ENCODE measurements at regions not wholly inside any gene's neighbourhood (a gene's known extent, or its start where the extent isn't known, plus 50 kb on each side); places are given as distances from the start of the nearest gene placed in this dataset.

DNA sequence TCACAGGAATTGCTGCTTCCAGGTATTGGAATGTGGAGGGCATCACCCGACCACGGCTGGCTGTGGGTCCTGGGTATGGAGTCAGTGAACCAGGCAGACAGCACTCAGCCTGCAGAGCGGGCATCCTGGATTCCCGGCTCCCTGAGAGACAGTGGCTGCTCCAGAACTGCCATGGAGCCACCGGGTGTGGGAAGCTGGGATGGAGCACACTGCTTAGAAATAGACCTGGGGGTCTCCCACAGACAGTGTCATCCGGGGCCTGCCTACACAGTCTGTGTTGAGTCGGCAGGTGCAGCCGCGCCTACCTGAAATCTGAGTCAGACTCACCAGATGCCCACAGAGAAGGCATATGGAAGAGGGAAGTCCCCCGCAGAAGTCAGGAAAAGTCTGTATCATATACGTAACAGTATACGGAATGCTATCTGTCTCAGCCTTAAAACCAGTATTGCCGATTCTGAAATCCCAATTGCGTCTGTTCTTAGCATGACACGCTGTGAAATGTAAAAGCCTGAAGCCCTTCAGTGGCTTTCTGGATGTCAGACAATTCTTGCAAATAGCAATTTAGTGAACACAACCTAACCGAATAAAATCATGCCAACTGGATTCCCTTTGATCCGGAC, 509.7 kb upstream of the MYT1L start:
- H3K4me3 ChIP-seq (ENCODE audit: low read length), result no peak overlapping the region
- H3K36me3 ChIP-seq (ENCODE audit: control insufficient read depth, insufficient read depth, low read length), result no peaks in the 10 kb centered on the region
- no peak overlapping the region for H3K27ac Mint-ChIP-seq
- no peaks in the 10 kb centered on the region for H3K9me3 Mint-ChIP-seq
- H3K4me3 Mint-ChIP-seq, result no peak overlapping the region
- ATAC-seq (no peak), DNase-seq (peak in 1 of 2 donors; percentile 8)
- no peaks in the 10 kb centered on the region for H3K36me3 Mint-ChIP-seq
- 96% methylated on average over 17 of the region's 17 CpGs for WGBS (ENCODE audit: insufficient coverage)
- no peaks in the 10 kb centered on the region for H3K9me3 ChIP-seq (ENCODE audit: control insufficient read depth, insufficient read depth, low read length)
- no peaks in the 10 kb centered on the region for H3K27me3 ChIP-seq (ENCODE audit: control insufficient read depth, insufficient read depth, low read length)
- no peaks in the 10 kb centered on the region for H3K4me1 Mint-ChIP-seq
- intact Hi-C loops (cut with micrococcal nuclease), result no loop called here
- H3K27ac ChIP-seq (ENCODE audit: low read length), result no peak overlapping the region
- no peaks in the 10 kb centered on the region for H3K4me1 ChIP-seq (ENCODE audit: control insufficient read depth, insufficient read depth, low read length)
- TF ChIP-seq, protein P1, sequence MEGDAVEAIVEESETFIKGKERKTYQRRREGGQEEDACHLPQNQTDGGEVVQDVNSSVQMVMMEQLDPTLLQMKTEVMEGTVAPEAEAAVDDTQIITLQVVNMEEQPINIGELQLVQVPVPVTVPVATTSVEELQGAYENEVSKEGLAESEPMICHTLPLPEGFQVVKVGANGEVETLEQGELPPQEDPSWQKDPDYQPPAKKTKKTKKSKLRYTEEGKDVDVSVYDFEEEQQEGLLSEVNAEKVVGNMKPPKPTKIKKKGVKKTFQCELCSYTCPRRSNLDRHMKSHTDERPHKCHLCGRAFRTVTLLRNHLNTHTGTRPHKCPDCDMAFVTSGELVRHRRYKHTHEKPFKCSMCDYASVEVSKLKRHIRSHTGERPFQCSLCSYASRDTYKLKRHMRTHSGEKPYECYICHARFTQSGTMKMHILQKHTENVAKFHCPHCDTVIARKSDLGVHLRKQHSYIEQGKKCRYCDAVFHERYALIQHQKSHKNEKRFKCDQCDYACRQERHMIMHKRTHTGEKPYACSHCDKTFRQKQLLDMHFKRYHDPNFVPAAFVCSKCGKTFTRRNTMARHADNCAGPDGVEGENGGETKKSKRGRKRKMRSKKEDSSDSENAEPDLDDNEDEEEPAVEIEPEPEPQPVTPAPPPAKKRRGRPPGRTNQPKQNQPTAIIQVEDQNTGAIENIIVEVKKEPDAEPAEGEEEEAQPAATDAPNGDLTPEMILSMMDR (IDR thresholded peaks at IDR 0.05), result no peak
- peaks cover 0 to 3% of the 10 kb centered on the region in 2 donors for H3K27me3 Mint-ChIP-seq (ENCODE audit: low read depth in 2 of 2)

DNA sequence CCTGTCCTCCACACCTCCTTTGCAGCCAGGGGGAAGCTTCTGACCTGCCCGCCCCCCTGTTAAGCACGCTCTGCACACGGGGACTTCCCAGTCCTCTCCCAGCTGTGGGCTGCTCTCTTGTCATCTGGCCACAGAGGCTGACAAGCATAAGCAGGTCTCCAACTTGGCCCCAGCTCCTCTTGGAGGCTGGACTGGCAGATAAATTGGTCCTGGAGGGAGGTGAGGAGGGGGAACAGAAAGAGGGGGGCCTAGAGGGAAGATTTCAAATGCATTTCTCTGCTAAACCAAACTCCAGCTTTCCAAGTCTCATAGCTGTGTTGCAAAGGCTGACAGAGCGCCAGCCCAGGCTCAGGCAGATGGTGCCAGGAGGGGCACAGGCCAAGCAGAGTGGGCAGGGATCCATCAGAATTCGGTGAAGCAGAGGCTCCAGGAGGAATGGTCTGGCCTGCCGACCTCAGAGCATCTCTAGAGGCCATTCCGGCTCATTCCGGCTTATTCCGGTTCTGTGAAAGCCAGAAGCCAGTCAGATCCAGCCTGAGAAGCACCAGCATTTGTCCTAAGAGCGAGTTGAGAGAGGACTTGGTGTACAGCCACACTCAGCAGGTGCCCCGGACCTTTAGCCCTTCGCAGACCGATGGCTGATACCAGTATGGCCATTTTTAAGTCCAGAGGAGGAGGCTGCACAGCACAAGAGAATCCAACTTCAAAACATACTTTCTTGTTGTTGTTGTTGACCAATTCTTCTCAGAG, 508.9 kb upstream of the MYT1L start:
- H3K27ac Mint-ChIP-seq, result no peak overlapping the region
- H3K4me3 Mint-ChIP-seq, result no peak overlapping the region
- no peaks in the 10 kb centered on the region for H3K4me1 Mint-ChIP-seq
- H3K9me3 Mint-ChIP-seq, result no peaks in the 10 kb centered on the region
- no peak for DNase-seq
- H3K27me3 Mint-ChIP-seq (ENCODE audit: low read depth in 2 of 2), result peaks cover 0 to 3% of the 10 kb centered on the region in 2 donors
- TF ChIP-seq, protein P1 (IDR thresholded peaks at IDR 0.05), result no peak
- Histone ChIP-seq H3K27ac (ENCODE audit: low read length) (no peak overlapping the region), H3K27me3 (ENCODE audit: control insufficient read depth, insufficient read depth, low read length) (no peaks in the 10 kb centered on the region), H3K4me1 (ENCODE audit: control insufficient read depth, insufficient read depth, low read length) (no peaks in the 10 kb centered on the region), H3K9me3 (ENCODE audit: control insufficient read depth, insufficient read depth, low read length) (no peaks in the 10 kb centered on the region), H3K4me3 (ENCODE audit: low read length) (no peak overlapping the region), H3K36me3 (ENCODE audit: control insufficient read depth, insufficient read depth, low read length) (no peaks in the 10 kb centered on the region)
- H3K36me3 Mint-ChIP-seq, result no peaks in the 10 kb centered on the region
- no peak for ATAC-seq
- 80% methylated on average over 13 of the region's 13 CpGs for WGBS (ENCODE audit: insufficient coverage)
- intact Hi-C loops (cut with micrococcal nuclease), result no loop called here

DNA sequence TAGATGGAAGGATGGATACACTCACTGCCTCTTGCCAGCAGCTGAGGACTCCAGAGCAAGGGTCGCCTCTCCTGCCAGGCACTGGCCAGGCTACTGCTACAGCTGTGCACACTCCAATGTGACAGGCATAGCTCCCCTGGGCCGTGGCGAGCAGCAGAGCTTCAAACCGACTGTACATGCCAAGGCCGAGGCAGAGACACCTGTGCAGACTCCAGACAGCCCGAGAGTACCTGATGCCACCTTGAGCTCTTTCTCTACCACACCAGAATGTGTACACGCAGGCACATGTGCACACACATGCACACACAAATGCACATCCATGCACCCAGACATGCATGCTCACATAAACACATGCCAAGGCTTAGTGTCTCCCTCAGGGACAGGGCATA, 508.3 kb upstream of the MYT1L start:
- H3K36me3 Mint-ChIP-seq, result no peaks in the 10 kb centered on the region
- no peaks in the 10 kb centered on the region for H3K36me3 ChIP-seq (ENCODE audit: control insufficient read depth, insufficient read depth, low read length)
- H3K27me3 Mint-ChIP-seq (ENCODE audit: low read depth in 2 of 2), result peaks cover 0 to 3% of the 10 kb centered on the region in 2 donors
- no peak overlapping the region for H3K27ac Mint-ChIP-seq
- no peak overlapping the region for H3K4me3 Mint-ChIP-seq
- H3K27ac ChIP-seq (ENCODE audit: low read length), result no peak overlapping the region
- WGBS (ENCODE audit: insufficient coverage), result 84% methylated on average over 7 of the region's 7 CpGs
- H3K4me1 Mint-ChIP-seq, result no peaks in the 10 kb centered on the region
- no peak overlapping the region for H3K4me3 ChIP-seq (ENCODE audit: low read length)
- H3K27me3 ChIP-seq (ENCODE audit: control insufficient read depth, insufficient read depth, low read length), result no peaks in the 10 kb centered on the region
- no peaks in the 10 kb centered on the region for H3K9me3 Mint-ChIP-seq
- peak in 1 of 2 donors; percentile 7 for DNase-seq
- intact Hi-C loops (cut with micrococcal nuclease), result no loop called here
- TF ChIP-seq, protein P1 (IDR thresholded peaks at IDR 0.05), result no peak
- no peaks in the 10 kb centered on the region for H3K4me1 ChIP-seq (ENCODE audit: control insufficient read depth, insufficient read depth, low read length)
- H3K9me3 ChIP-seq (ENCODE audit: control insufficient read depth, insufficient read depth, low read length), result no peaks in the 10 kb centered on the region
- no peak for ATAC-seq

DNA sequence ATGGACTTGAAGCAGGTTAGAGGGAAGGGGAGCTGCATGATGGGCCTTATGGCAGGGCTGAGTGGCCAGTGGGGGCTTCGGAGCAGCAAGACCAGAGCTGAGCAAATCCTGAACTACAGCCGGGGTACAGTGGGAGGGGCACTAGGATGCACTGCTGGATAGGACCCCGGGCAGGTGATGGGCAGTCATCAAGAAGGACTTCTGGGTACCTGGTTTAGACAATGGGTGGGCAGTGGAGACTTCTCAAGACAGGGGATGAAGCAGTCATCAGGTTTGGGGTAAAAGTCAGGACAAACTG, 507.4 kb upstream of the MYT1L start:
- Mint-ChIP-seq H3K4me3 (no peak overlapping the region), H3K27me3 (ENCODE audit: low read depth in 2 of 2) (peaks cover 0 to 3% of the 10 kb centered on the region in 2 donors), H3K9me3 (no peaks in the 10 kb centered on the region), H3K4me1 (no peaks in the 10 kb centered on the region), H3K36me3 (no peaks in the 10 kb centered on the region), H3K27ac (no peak overlapping the region)
- Histone ChIP-seq H3K4me1 (ENCODE audit: control insufficient read depth, insufficient read depth, low read length) (no peaks in the 10 kb centered on the region), H3K4me3 (ENCODE audit: low read length) (no peak overlapping the region), H3K36me3 (ENCODE audit: control insufficient read depth, insufficient read depth, low read length) (no peaks in the 10 kb centered on the region), H3K27me3 (ENCODE audit: control insufficient read depth, insufficient read depth, low read length) (no peaks in the 10 kb centered on the region), H3K27ac (ENCODE audit: low read length) (no peak overlapping the region), H3K9me3 (ENCODE audit: control insufficient read depth, insufficient read depth, low read length) (no peaks in the 10 kb centered on the region)
- TF ChIP-seq, protein P1 (IDR thresholded peaks at IDR 0.05), result no peak
- ATAC-seq, result no peak
- intact Hi-C loops (cut with micrococcal nuclease), result no loop called here
- WGBS (ENCODE audit: insufficient coverage), result 94% methylated on average over 3 of the region's 3 CpGs
- no peak for DNase-seq
